ENCODE measurements at regions not wholly inside any gene's neighbourhood (a gene's known extent, or its start where the extent isn't known, plus 50 kb on each side); places are given as distances from the start of the nearest gene placed in this dataset.

DNA sequence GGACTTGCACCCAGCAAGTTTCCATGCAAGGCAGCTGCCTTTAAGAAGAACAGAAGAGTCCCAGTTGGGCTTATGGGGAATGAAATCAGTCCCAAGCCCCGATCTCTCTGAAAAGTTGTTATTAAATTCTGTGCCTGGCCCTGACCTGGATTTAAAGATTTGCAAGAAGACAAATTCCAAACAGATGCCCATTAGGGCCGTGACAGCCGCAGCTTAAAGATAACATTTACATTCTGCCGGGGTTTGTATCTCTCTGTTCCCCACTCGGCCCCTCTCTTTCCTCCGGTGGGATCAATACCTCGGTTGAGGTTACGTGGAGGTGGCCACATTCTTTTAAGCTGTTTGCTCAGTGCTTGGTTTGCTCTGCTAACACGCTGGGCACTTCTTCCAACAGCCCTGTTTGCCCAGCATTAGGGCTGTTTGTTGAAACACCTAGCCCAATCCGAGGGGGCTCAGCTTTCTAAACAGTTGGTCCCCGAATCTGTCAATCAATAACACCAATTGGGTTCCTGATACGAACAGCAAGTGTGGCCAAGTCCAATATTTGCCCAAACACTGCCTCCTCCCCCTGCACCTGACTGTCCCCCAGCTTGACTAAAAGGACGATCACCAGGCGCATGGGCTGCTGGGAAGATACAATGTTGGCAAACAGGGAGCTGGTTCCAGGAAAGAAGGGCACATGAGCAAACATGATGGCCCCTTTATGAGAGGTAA lies 108.6 kb downstream of the RPLP1 start:
- no peak overlapping the region for H2BK120ac ChIP-seq (ENCODE audit: low read depth, low read length)
- no peak overlapping the region for H3K4ac ChIP-seq (ENCODE audit: low read depth, low read length)
- dilution Hi-C loops (cut with HindIII; ENCODE audit: low sequenced_read_pairs, unreplicated experiment) (no loop called here), in situ Hi-C loops (cut with MboI; ENCODE audit: low sequenced_read_pairs) (no loop called here), intact Hi-C loops (cut with micrococcal nuclease) (no loop called here)
- no peak overlapping the region for H3K56ac ChIP-seq (ENCODE audit: extremely low read depth, insufficient read depth, low read length)
- H3K36me3 ChIP-seq (ENCODE audit: control insufficient read depth, insufficient read depth, low read length): no peaks in the 10 kb centered on the region
- H3K4me2 ChIP-seq (ENCODE audit: low read depth, low read length): no peak overlapping the region
- H2AK5ac ChIP-seq (ENCODE audit: low read depth, low read length): no peak overlapping the region
- BruUV-seq (replicated peaks): no TSS peak
- peaks cover 25% of the 10 kb centered on the region for H3K27me3 ChIP-seq (ENCODE audit: control insufficient read depth, insufficient read depth, low read length)
- CTCF ChIA-PET: no interaction called here
- H2BK5ac ChIP-seq (ENCODE audit: low read depth, low read length, poor library complexity, severe bottlenecking): no peak overlapping the region
- H3K9me1 ChIP-seq (ENCODE audit: insufficient read depth, low read length): peaks cover 5% of the 10 kb centered on the region; the same call in 1 of the 2 replicates
- H3K27ac ChIP-seq (ENCODE audit: insufficient read depth, low read length): no peak overlapping the region
- peaks cover 15% of the 10 kb centered on the region for H3K4me1 ChIP-seq (ENCODE audit: control insufficient read depth, insufficient read depth, low read length)
- no peak overlapping the region for H3K9ac ChIP-seq (ENCODE audit: low read depth, low read length)
- H2AFZ ChIP-seq (replicated peaks; ENCODE audit: low read length, poor library complexity): no peak overlapping the region
- ATAC-seq (ENCODE audit: low read depth) (no peak), DNase-seq (no peak)
- H3K18ac ChIP-seq (ENCODE audit: low read depth, low read length): no peak overlapping the region
- POLR2A ChIA-PET (ENCODE audit: unreplicated experiment): no interaction called here
- no peak overlapping the region for H3K14ac ChIP-seq (replicated peaks; ENCODE audit: low read depth, low read length)
- no peak overlapping the region for H4K5ac ChIP-seq (ENCODE audit: low read depth, low read length)
- no peak overlapping the region for H2BK20ac ChIP-seq (ENCODE audit: low read depth, low read length)
- 36% methylated on average over 6 of the region's 14 CpGs; no CpG with 5 or more reads in 1 of the 2 experiments for WGBS, 2 experiments (ENCODE audit: extremely low coverage in 2 of 2, insufficient read length in 1 of 2)
- H4K8ac ChIP-seq (ENCODE audit: low read depth in 2 of 2, low read length in 2 of 2): no peak overlapping the region
- no peaks in the 10 kb centered on the region for H3K79me1 ChIP-seq (ENCODE audit: low read depth in 1 of 2, low read length in 2 of 2)
- H3K23ac ChIP-seq (ENCODE audit: low read depth, low read length): no peak overlapping the region
- H3K9me3 ChIP-seq (ENCODE audit: control insufficient read depth, insufficient read depth, low read length): no peaks in the 10 kb centered on the region
- no peaks in the 10 kb centered on the region for H4K20me1 ChIP-seq (ENCODE audit: insufficient read depth, low read length)
- no peak overlapping the region for H2BK15ac ChIP-seq (ENCODE audit: low read depth, low read length)
- H2AK9ac ChIP-seq (replicated peaks; ENCODE audit: low read depth, low read length, poor library complexity): no peak overlapping the region
- no peak overlapping the region for H3K4me3 ChIP-seq (ENCODE audit: insufficient read depth, low read depth, low read length)
- TF ChIP-seq MAFK (IDR thresholded peaks at IDR 0.05; ENCODE audit: low read depth, low read length) (no peak), BHLHE40 (IDR thresholded peaks at IDR 0.05; ENCODE audit: low read depth, low read length) (no peak), MXI1 (IDR thresholded peaks at IDR 0.05; ENCODE audit: borderline replicate concordance, low read depth, low read length) (no peak), RCOR1 (IDR thresholded peaks at IDR 0.05; ENCODE audit: insufficient replicate concordance, low read length) (no peak), MAZ (IDR thresholded peaks at IDR 0.05; ENCODE audit: borderline replicate concordance, low read depth, low read length) (no peak), POLR2A (IDR thresholded peaks at IDR 0.05; ENCODE audit: low read depth, low read length) (no peak), SMC3 (IDR thresholded peaks at IDR 0.05; ENCODE audit: low read depth, low read length) (no peak), NFE2L2 (IDR thresholded peaks at IDR 0.05; ENCODE audit: low read depth, low read length) (no peak)
- TF ChIP-seq, protein P1, sequence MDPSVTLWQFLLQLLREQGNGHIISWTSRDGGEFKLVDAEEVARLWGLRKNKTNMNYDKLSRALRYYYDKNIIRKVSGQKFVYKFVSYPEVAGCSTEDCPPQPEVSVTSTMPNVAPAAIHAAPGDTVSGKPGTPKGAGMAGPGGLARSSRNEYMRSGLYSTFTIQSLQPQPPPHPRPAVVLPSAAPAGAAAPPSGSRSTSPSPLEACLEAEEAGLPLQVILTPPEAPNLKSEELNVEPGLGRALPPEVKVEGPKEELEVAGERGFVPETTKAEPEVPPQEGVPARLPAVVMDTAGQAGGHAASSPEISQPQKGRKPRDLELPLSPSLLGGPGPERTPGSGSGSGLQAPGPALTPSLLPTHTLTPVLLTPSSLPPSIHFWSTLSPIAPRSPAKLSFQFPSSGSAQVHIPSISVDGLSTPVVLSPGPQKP (IDR thresholded peaks at IDR 0.05; ENCODE audit: borderline replicate concordance, low read depth, low read length): no peak
- TF ChIP-seq, protein P2, sequence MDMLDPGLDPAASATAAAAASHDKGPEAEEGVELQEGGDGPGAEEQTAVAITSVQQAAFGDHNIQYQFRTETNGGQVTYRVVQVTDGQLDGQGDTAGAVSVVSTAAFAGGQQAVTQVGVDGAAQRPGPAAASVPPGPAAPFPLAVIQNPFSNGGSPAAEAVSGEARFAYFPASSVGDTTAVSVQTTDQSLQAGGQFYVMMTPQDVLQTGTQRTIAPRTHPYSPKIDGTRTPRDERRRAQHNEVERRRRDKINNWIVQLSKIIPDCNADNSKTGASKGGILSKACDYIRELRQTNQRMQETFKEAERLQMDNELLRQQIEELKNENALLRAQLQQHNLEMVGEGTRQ (IDR thresholded peaks at IDR 0.05; ENCODE audit: low read depth, low read length): no peak
- H4K91ac ChIP-seq (ENCODE audit: insufficient read depth, low read depth, low read length): no peak overlapping the region; the same call in 1 of the 2 replicates
